Liver (tissue), 8 donors: ENCODE measurements at regions not wholly inside any gene's neighbourhood (a gene's known extent, or its start where the extent isn't known, plus 50 kb on each side); places are given as distances from the start of the nearest gene placed in this dataset.

Experiments used
- DNase-seq: peaks from one replicate; pipeline ENCODE4 v3.0.0-alpha.2; 2017; ENCODE audit warnings: low spot score
- H3K27ac ChIP-seq, 2 donors: one replicate each; pipeline ENCODE4 v1.7.0; 2013; ENCODE audit warnings: inconsistent platforms in 2 of 2, low read length in 2 of 2, control low read depth in 1 of 2, low read depth in 1 of 2, mild to moderate bottlenecking in 1 of 2
- H3K27me3 ChIP-seq, 4 donors: one replicate each; pipeline versions ENCODE4 v1.6.1 to v1.7.0; 2013; ENCODE audit warnings: low read length in 3 of 4, inconsistent platforms in 1 of 4, mild to moderate bottlenecking in 1 of 4, moderate library complexity in 1 of 4; ENCODE audit not compliant: control insufficient read depth in 4 of 4, insufficient read depth in 4 of 4
- H3K36me3 ChIP-seq, 4 donors: one replicate each; pipeline versions ENCODE4 v1.6.1 to v1.7.0; 2013; ENCODE audit warnings: low read length in 3 of 4, mild to moderate bottlenecking in 3 of 4, low read depth in 1 of 4, moderate library complexity in 1 of 4; ENCODE audit not compliant: control insufficient read depth in 4 of 4, insufficient read depth in 3 of 4
- H3K4me1 ChIP-seq, 4 donors: one replicate each; pipeline versions ENCODE4 v1.6.1 to v1.7.0; 2013; ENCODE audit warnings: low read length in 3 of 4, mild to moderate bottlenecking in 3 of 4, moderate library complexity in 1 of 4; ENCODE audit not compliant: control insufficient read depth in 4 of 4, insufficient read depth in 4 of 4
- H3K4me3 ChIP-seq, 3 donors: one replicate each; pipeline versions ENCODE4 v1.6.1 to v1.7.0; 2013; ENCODE audit warnings: low read length in 3 of 3, control low read depth in 1 of 3, low read depth in 1 of 3, mild to moderate bottlenecking in 1 of 3
- H3K9ac ChIP-seq, 2 donors: one replicate each; pipeline ENCODE4 v1.7.0; 2013; ENCODE audit warnings: low read length in 2 of 2, mild to moderate bottlenecking in 2 of 2, moderate library complexity in 2 of 2, control low read depth in 1 of 2, low read depth in 1 of 2
- H3K9me3 ChIP-seq, 4 donors: one replicate each; pipeline versions ENCODE4 v1.6.1 to v1.7.0; 2013; ENCODE audit warnings: low read length in 3 of 4; ENCODE audit not compliant: control insufficient read depth in 4 of 4
- EGR1 ChIP-seq, 2 donors: IDR thresholded peaks; 2 replicates each; pipeline ENCODE4 v1.6.1; 2016 to 2018; ENCODE audit warnings: antibody characterized with exemption in 2 of 2, low read depth in 2 of 2
- FOXA1 ChIP-seq: IDR thresholded peaks from 2 replicates; pipeline ENCODE4 v1.6.1; 2016; ENCODE audit warnings: antibody characterized with exemption
- FOXA2 ChIP-seq: IDR thresholded peaks from 2 replicates; pipeline ENCODE4 v1.6.1; 2016; ENCODE audit warnings: antibody characterized with exemption
- GABPA ChIP-seq, 2 donors: IDR thresholded peaks in 1 of 2; conservative IDR thresholded peaks in 1 of 2; 2 replicates each; pipeline ENCODE4 v1.6.1; 2016; ENCODE audit warnings: antibody characterized with exemption in 2 of 2, mild to moderate bottlenecking in 1 of 2, moderate library complexity in 1 of 2
- HNF4A ChIP-seq, 2 donors: conservative IDR thresholded peaks; 2 replicates each; pipeline ENCODE4 v1.6.1; 2016; ENCODE audit warnings: antibody characterized with exemption in 2 of 2, mild to moderate bottlenecking in 2 of 2
- HNF4G ChIP-seq: IDR thresholded peaks from 2 replicates; pipeline ENCODE4 v1.6.1; 2016; ENCODE audit warnings: antibody characterized with exemption
- JUND ChIP-seq, 2 donors: IDR thresholded peaks; 2 replicates each; pipeline ENCODE4 v1.6.1; 2016; ENCODE audit warnings: antibody characterized with exemption in 2 of 2
- NR2F2 ChIP-seq: IDR thresholded peaks from 2 replicates; pipeline ENCODE4 v1.6.1; 2016; ENCODE audit warnings: antibody characterized with exemption
- RAD21 ChIP-seq, 2 donors: IDR thresholded peaks; 2 replicates each; pipeline ENCODE4 v1.6.1; 2016; ENCODE audit warnings: antibody characterized with exemption in 2 of 2, mild to moderate bottlenecking in 2 of 2
- RXRA ChIP-seq, 2 donors: IDR thresholded peaks; 2 replicates each; pipeline ENCODE4 v1.6.1; 2017 to 2018; ENCODE audit warnings: antibody characterized with exemption in 2 of 2, mild to moderate bottlenecking in 1 of 2
- SP1 ChIP-seq: IDR thresholded peaks from 2 replicates; pipeline ENCODE4 v1.6.1; 2018; ENCODE audit warnings: antibody characterized with exemption, mild to moderate bottlenecking
- TAF1 ChIP-seq: conservative IDR thresholded peaks from 2 replicates; pipeline ENCODE4 v1.6.1; 2016; ENCODE audit warnings: antibody characterized with exemption, mild to moderate bottlenecking
- YY1 ChIP-seq: IDR thresholded peaks from 2 replicates; pipeline ENCODE4 v1.6.1; 2016; ENCODE audit warnings: antibody characterized with exemption, mild to moderate bottlenecking
- WGBS: extraction: QIAGEN DNeasy Blood & Tissue Kit; methylation state at CpG from one replicate; pipeline ENCODE4 v1.1.7; 2013; 5-methylcytosine and 5-hydroxymethylcytosine counted together
- TF ChIP-seq, protein P1 (sequence below): IDR thresholded peaks from 2 replicates; pipeline ENCODE4 v1.6.1; 2016; ENCODE audit warnings: antibody characterized with exemption
- TF ChIP-seq, protein P2 (sequence below): IDR thresholded peaks from 2 replicates; pipeline ENCODE4 v1.6.1; 2016; ENCODE audit warnings: antibody characterized with exemption, mild to moderate bottlenecking
- TF ChIP-seq, protein P3 (sequence below): IDR thresholded peaks from 2 replicates; pipeline ENCODE4 v1.6.1; 2016; ENCODE audit warnings: antibody characterized with exemption
- TF ChIP-seq, protein P4 (sequence below): IDR thresholded peaks from 2 replicates; pipeline ENCODE4 v1.6.1; 2016; ENCODE audit warnings: antibody characterized with exemption
- TF ChIP-seq, protein P5 (sequence below): fragments of 150-350 bp; IDR thresholded peaks from 2 replicates; pipeline ENCODE4 v1.5.1; 2017; ENCODE audit warnings: improper control_type of control experiment, low read depth, low read length; ENCODE audit not compliant: missing input control
- donor health status: healthy.
- donor health status: healthy.
- donor health status: healthy.
- donor health status: healthy.
- donor health status: healthy.

DNA sequence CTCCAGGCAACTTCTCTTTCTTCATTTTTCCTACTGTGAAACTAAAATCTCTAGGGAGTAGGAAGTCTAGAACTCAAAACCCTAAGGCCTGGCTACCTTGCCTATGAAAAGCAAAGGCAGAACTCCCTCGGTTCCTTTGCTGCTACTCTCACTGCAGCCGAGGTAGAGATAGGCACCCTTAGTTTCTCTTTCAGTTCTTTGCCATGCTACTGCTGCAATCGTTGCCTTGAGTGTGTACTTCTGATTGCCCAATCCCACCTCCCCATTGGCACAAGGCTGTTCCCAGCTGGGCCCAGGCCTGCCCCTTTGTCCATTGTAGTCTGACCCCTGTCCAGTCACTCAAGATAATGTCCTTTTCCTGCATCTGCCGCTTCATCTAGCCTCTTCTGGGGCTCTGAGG, 92.3 kb upstream of the MRPS22 start (continued):
- TF ChIP-seq, protein P1, sequence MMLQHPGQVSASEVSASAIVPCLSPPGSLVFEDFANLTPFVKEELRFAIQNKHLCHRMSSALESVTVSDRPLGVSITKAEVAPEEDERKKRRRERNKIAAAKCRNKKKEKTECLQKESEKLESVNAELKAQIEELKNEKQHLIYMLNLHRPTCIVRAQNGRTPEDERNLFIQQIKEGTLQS, result peak; percentile 48
- no peak for TF ChIP-seq FOXA2
- peak; percentile 54 for TF ChIP-seq NR2F2
- peak; percentile 61 for TF ChIP-seq TAF1
- TF ChIP-seq JUND (IDR thresholded peaks at IDR 0.05), result peak; percentile 16 to 24
- no peak for TF ChIP-seq GABPA (IDR thresholded peaks at IDR 0.05 in 1 of 2, conservative IDR thresholded peaks at IDR 0.05 in 1 of 2)

DNA sequence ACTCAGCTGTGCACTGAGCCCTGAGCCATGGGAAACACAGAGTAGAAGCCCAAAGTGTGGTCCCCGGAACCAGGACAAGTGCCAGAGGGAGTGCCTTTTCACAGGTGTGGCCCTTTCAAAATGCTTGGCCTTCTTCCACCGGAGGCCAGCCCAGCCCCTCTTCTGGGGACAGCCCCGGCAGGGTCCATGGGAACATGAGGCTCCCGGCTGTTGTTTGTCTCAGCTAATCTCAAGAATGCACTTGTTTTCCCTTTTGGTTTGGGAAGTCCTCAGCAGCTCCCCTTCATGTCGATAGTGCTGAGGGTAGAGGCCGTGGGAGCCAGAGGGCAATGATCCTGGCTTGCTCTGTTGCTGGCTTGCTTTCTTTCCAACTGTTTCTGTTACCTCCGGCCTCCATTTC, 91.1 kb upstream of the MRPS22 start:
- Histone ChIP-seq H3K4me3 (no peak overlapping the region), H3K9me3 (no peaks in the 10 kb centered on the region), H3K36me3 (no peaks in the 10 kb centered on the region), H3K27ac (no peak overlapping the region), H3K4me1 (peaks cover 0 to 23% (median 15%) of the 10 kb centered on the region in 4 donors), H3K27me3 (no peaks in the 10 kb centered on the region), H3K9ac (no peak overlapping the region)
- no peak for DNase-seq
- TF ChIP-seq, protein P2, sequence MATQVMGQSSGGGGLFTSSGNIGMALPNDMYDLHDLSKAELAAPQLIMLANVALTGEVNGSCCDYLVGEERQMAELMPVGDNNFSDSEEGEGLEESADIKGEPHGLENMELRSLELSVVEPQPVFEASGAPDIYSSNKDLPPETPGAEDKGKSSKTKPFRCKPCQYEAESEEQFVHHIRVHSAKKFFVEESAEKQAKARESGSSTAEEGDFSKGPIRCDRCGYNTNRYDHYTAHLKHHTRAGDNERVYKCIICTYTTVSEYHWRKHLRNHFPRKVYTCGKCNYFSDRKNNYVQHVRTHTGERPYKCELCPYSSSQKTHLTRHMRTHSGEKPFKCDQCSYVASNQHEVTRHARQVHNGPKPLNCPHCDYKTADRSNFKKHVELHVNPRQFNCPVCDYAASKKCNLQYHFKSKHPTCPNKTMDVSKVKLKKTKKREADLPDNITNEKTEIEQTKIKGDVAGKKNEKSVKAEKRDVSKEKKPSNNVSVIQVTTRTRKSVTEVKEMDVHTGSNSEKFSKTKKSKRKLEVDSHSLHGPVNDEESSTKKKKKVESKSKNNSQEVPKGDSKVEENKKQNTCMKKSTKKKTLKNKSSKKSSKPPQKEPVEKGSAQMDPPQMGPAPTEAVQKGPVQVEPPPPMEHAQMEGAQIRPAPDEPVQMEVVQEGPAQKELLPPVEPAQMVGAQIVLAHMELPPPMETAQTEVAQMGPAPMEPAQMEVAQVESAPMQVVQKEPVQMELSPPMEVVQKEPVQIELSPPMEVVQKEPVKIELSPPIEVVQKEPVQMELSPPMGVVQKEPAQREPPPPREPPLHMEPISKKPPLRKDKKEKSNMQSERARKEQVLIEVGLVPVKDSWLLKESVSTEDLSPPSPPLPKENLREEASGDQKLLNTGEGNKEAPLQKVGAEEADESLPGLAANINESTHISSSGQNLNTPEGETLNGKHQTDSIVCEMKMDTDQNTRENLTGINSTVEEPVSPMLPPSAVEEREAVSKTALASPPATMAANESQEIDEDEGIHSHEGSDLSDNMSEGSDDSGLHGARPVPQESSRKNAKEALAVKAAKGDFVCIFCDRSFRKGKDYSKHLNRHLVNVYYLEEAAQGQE, result no peak
- peak; percentile 36 to 62 for TF ChIP-seq RXRA (IDR thresholded peaks at IDR 0.05)
- peak; percentile 42 for TF ChIP-seq NR2F2
- TF ChIP-seq FOXA1, result no peak
- WGBS, result 39% methylated on average over 7 of the region's 7 CpGs

DNA sequence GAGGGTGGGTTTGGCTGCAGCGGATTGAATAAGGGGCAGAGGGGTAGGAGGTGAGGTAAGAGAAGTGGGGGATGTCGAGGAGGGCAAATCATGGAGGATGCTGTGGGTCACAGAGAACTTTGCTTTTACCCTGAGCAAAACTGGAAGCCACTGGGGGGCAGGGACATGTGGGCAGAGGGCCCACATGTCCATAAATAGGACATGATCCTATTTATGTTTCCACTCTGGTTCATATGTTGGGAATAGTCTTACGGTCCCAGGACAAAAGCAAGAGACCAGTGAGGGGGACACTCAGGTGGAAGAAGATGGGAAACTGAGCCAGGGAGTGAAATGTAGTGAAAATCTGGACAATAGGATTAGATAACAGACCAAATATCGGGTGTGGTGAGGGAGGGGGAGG, 85.5 kb upstream of the MRPS22 start:
- H3K36me3 ChIP-seq, result no peaks in the 10 kb centered on the region
- 81% methylated on average over 4 of the region's 4 CpGs for WGBS
- H3K27me3 ChIP-seq, result no peaks in the 10 kb centered on the region
- TF ChIP-seq FOXA2 (no peak), TAF1 (no peak), NR2F2 (no peak), JUND (IDR thresholded peaks at IDR 0.05) (no peak), YY1 (no peak), FOXA1 (no peak), HNF4G (no peak), GABPA (IDR thresholded peaks at IDR 0.05 in 1 of 2, conservative IDR thresholded peaks at IDR 0.05 in 1 of 2) (no peak), EGR1 (IDR thresholded peaks at IDR 0.05; ENCODE audit: low read depth in 2 of 2) (no peak), RAD21 (IDR thresholded peaks at IDR 0.05) (no peak), RXRA (IDR thresholded peaks at IDR 0.05) (no peak), HNF4A (conservative IDR thresholded peaks at IDR 0.05) (no peak), SP1 (no peak)
- TF ChIP-seq, protein P3, sequence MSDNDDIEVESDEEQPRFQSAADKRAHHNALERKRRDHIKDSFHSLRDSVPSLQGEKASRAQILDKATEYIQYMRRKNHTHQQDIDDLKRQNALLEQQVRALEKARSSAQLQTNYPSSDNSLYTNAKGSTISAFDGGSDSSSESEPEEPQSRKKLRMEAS, result no peak
- TF ChIP-seq, protein P1, result no peak
- TF ChIP-seq, protein P4, sequence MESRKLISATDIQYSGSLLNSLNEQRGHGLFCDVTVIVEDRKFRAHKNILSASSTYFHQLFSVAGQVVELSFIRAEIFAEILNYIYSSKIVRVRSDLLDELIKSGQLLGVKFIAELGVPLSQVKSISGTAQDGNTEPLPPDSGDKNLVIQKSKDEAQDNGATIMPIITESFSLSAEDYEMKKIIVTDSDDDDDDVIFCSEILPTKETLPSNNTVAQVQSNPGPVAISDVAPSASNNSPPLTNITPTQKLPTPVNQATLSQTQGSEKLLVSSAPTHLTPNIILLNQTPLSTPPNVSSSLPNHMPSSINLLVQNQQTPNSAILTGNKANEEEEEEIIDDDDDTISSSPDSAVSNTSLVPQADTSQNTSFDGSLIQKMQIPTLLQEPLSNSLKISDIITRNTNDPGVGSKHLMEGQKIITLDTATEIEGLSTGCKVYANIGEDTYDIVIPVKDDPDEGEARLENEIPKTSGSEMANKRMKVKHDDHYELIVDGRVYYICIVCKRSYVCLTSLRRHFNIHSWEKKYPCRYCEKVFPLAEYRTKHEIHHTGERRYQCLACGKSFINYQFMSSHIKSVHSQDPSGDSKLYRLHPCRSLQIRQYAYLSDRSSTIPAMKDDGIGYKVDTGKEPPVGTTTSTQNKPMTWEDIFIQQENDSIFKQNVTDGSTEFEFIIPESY, result no peak
- TF ChIP-seq, protein P2, result no peak
- TF ChIP-seq, protein P5, sequence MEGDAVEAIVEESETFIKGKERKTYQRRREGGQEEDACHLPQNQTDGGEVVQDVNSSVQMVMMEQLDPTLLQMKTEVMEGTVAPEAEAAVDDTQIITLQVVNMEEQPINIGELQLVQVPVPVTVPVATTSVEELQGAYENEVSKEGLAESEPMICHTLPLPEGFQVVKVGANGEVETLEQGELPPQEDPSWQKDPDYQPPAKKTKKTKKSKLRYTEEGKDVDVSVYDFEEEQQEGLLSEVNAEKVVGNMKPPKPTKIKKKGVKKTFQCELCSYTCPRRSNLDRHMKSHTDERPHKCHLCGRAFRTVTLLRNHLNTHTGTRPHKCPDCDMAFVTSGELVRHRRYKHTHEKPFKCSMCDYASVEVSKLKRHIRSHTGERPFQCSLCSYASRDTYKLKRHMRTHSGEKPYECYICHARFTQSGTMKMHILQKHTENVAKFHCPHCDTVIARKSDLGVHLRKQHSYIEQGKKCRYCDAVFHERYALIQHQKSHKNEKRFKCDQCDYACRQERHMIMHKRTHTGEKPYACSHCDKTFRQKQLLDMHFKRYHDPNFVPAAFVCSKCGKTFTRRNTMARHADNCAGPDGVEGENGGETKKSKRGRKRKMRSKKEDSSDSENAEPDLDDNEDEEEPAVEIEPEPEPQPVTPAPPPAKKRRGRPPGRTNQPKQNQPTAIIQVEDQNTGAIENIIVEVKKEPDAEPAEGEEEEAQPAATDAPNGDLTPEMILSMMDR, result no peak
- H3K9ac ChIP-seq, result no peak overlapping the region
- no peak overlapping the region for H3K4me3 ChIP-seq
- DNase-seq, result no peak
- peaks cover 0 to under 1% (median 0%) of the 10 kb centered on the region in 4 donors for H3K4me1 ChIP-seq
- H3K9me3 ChIP-seq, result no peaks in the 10 kb centered on the region
- no peak overlapping the region for H3K27ac ChIP-seq
